K562 (cell line): ENCODE measurements at regions not wholly inside any gene's neighbourhood (a gene's known extent, or its start where the extent isn't known, plus 50 kb on each side); places are given as distances from the start of the nearest gene placed in this dataset.

Experiments used
- CBFA2T2 ChIP-seq: fragments of 450-650 bp; conservative IDR thresholded peaks from 2 replicates; pipeline ENCODE4 v1.6.1; 2017; ENCODE audit warnings: mild to moderate bottlenecking
- EP300 ChIP-seq: IDR thresholded peaks from 2 replicates; pipeline ENCODE4 v1.6.1; 2012; ENCODE audit warnings: low read length, improper control_type of control experiment
- MNT ChIP-seq, 2 experiments: fragments of 450-650 bp; conservative IDR thresholded peaks; 2 replicates each; pipeline ENCODE4 v1.6.1; 2017; ENCODE audit warnings: mild to moderate bottlenecking in 2 of 2, moderate library complexity in 2 of 2
- PML ChIP-seq: IDR thresholded peaks from 2 replicates; pipeline ENCODE4 v1.6.1; 2012; ENCODE audit warnings: low read length, inconsistent platforms
- SMARCA4 ChIP-seq: fragments of 450-650 bp; IDR thresholded peaks from 2 replicates; pipeline ENCODE4 v1.6.1; 2016
- SOX6 ChIP-seq: fragments of 450-650 bp; IDR thresholded peaks from 2 replicates; pipeline ENCODE4 v1.6.1; 2014; ENCODE audit warnings: mild to moderate bottlenecking
- TRIM24 ChIP-seq, 2 experiments: fragments of 450-650 bp; IDR thresholded peaks; 2 replicates each; pipeline ENCODE4 v1.6.1; 2016
- ZMIZ1 ChIP-seq, 2 experiments: fragments of 150-350 bp in 1 of 2; IDR thresholded peaks; 2 replicates each; pipeline ENCODE4 v1.6.1; 2012 to 2016; ENCODE audit warnings: low read depth in 2 of 2, low read length in 2 of 2, mild to moderate bottlenecking in 1 of 2, moderate library complexity in 1 of 2
- ZNF592 ChIP-seq: fragments of 450-650 bp; IDR thresholded peaks from 2 replicates; pipeline ENCODE4 v1.6.1; 2017; ENCODE audit warnings: antibody characterized with exemption, mild to moderate bottlenecking

- TF ChIP-seq ZMIZ1 (IDR thresholded peaks at IDR 0.05; ENCODE audit: low read depth in 2 of 2, low read length in 2 of 2): 0 out of 4 replicates have a peak, but pooled peaks of 1 of the 2 experiments have one; percentile 34
- peak; percentile 80 for TF ChIP-seq SOX6
- peak; percentile 59 to 61; a peak in 3 of 4 replicates for TF ChIP-seq TRIM24 (IDR thresholded peaks at IDR 0.05)
- TF ChIP-seq EP300: peak; percentile 82
- TF ChIP-seq ZNF592: no peak
- TF ChIP-seq CBFA2T2: peak; percentile 90
- peak; percentile 72 for TF ChIP-seq SMARCA4
- TF ChIP-seq PML: peak; percentile 72
- peak in 1 of 2 experiments; percentile 18; a peak in 1 of 4 replicates for TF ChIP-seq MNT (conservative IDR thresholded peaks at IDR 0.05)
These were observed 985.8 kb downstream of the REEP3 start (continued) for GRCh38 chr10:64506963-64507362.
